NB4 (cell line): ENCODE measurements at regions not wholly inside any gene's neighbourhood (a gene's known extent, or its start where the extent isn't known, plus 50 kb on each side); places are given as distances from the start of the nearest gene placed in this dataset.

ENCODE experiments used
- DNase-seq: peaks from one replicate; pipeline ENCODE4 v3.0.0; 2010; ENCODE audit warnings: low read depth
- H3K4me3 ChIP-seq: one replicate; pipeline ENCODE4 v1.5.1; 2011; ENCODE audit warnings: mild to moderate bottlenecking, low read depth, low read length, moderate library complexity
- MYC ChIP-seq: IDR thresholded peaks from 2 replicates; pipeline ENCODE4 v1.6.1; 2011; ENCODE audit warnings: low read depth, low read length
- POLR2A ChIP-seq: IDR thresholded peaks from 2 replicates; pipeline ENCODE4 v1.6.1; 2011; ENCODE audit warnings: mild to moderate bottlenecking; ENCODE audit not compliant: insufficient read length; ENCODE audit errors: extremely low read depth
- TF ChIP-seq, protein P1 (sequence below): IDR thresholded peaks from 2 replicates; pipeline ENCODE4 v1.6.1; 2011; ENCODE audit warnings: low read depth, low read length
- TF ChIP-seq, protein P2 (sequence below): IDR thresholded peaks from one replicate; pipeline ENCODE4 v1.5.1; 2012; ENCODE audit warnings: low read depth, low read length

GRCh38 chr13:48843630-48844380 is 131.9 kb upstream of the FNDC3A start:
- DNase-seq: no peak
- TF ChIP-seq POLR2A (no peak), MYC (no peak)
- TF ChIP-seq, protein P1, sequence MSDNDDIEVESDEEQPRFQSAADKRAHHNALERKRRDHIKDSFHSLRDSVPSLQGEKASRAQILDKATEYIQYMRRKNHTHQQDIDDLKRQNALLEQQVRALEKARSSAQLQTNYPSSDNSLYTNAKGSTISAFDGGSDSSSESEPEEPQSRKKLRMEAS: no peak
- TF ChIP-seq, protein P2, sequence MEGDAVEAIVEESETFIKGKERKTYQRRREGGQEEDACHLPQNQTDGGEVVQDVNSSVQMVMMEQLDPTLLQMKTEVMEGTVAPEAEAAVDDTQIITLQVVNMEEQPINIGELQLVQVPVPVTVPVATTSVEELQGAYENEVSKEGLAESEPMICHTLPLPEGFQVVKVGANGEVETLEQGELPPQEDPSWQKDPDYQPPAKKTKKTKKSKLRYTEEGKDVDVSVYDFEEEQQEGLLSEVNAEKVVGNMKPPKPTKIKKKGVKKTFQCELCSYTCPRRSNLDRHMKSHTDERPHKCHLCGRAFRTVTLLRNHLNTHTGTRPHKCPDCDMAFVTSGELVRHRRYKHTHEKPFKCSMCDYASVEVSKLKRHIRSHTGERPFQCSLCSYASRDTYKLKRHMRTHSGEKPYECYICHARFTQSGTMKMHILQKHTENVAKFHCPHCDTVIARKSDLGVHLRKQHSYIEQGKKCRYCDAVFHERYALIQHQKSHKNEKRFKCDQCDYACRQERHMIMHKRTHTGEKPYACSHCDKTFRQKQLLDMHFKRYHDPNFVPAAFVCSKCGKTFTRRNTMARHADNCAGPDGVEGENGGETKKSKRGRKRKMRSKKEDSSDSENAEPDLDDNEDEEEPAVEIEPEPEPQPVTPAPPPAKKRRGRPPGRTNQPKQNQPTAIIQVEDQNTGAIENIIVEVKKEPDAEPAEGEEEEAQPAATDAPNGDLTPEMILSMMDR: no peak
- no peak overlapping the region for H3K4me3 ChIP-seq

DNA sequence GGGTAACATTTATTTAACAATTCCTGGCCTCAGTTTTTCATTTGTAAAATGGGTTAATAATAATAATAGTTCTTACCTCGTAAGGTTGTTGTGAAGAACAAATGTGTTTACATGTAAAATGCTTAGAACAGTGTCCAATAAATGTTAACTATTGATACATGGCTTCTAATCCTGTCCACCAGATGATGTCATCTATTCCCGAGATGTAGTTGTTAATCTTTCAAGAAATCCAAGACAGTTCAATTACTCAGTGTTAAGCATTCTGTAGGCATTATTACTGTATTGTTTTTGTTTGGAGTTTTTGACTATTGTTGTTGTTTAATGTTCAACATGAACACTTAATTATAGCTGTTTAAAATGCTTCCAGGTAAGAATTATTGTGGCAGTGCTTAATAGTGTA is 131.0 kb upstream of the FNDC3A start:
- H3K4me3 ChIP-seq: no peak overlapping the region
- TF ChIP-seq, protein P2: no peak
- TF ChIP-seq MYC: no peak
- TF ChIP-seq POLR2A: no peak
- TF ChIP-seq, protein P1: no peak
- DNase-seq: no peak

- H3K4me3 ChIP-seq: no peak overlapping the region
- peak; percentile 21 for DNase-seq
- no peak for TF ChIP-seq POLR2A
- TF ChIP-seq, protein P1: no peak
- TF ChIP-seq, protein P2: no peak
- no peak for TF ChIP-seq MYC
These were observed 126.2 kb upstream of the FNDC3A start for GRCh38 chr13:48849515-48849914.

DNA sequence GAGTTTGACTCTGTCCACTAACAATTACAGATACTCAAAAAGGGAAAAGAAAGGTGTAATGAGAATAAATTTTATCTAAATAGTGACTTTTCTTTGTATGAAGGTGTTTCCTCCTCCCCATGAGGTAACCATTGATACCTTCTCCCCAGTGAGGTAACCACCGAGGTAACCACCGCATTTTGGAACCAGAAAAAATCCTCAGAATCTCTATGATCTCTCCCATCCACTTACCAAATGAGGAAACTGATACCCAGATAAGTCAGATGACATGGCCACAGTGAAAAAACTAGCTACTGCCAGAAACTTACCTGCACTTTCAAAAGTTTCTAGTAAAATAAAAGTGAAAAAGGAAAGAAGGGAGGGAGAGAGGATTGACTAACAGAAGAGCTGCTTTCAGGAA is 124.0 kb upstream of the FNDC3A start:
- TF ChIP-seq, protein P1: no peak
- TF ChIP-seq POLR2A (no peak), MYC (no peak)
- TF ChIP-seq, protein P2: no peak
- no peak for DNase-seq
- H3K4me3 ChIP-seq: no peak overlapping the region

GRCh38 chr13:48852911-48853727 is 122.6 kb upstream of the FNDC3A start:
- H3K4me3 ChIP-seq: no peak overlapping the region
- TF ChIP-seq, protein P2: no peak
- TF ChIP-seq MYC (no peak), POLR2A (no peak)
- TF ChIP-seq, protein P1: no peak
- no peak for DNase-seq
